Right atrium auricular region (tissue), 2 donors: ENCODE measurements at regions not wholly inside any gene's neighbourhood (a gene's known extent, or its start where the extent isn't known, plus 50 kb on each side); places are given as distances from the start of the nearest gene placed in this dataset.

Source experiments
- DNase-seq: peaks from one replicate; pipeline ENCODE4 v3.0.0-alpha.2; 2019; ENCODE audit warnings: low spot score
- H3K27ac ChIP-seq, 2 donors: fragments of 200-600 bp; sonication (generic); 1 replicate in 1 of 2; 2 replicates in 1 of 2; pipeline ENCODE4 v1.5.1; 2016 to 2019
- H3K27me3 ChIP-seq, 2 donors: fragments of 200-600 bp; sonication (generic); one replicate each; pipeline versions ENCODE4 v1.5.1 to v1.6.0; 2017 to 2019
- H3K36me3 ChIP-seq: fragments of 200-600 bp; sonication (generic); one replicate; pipeline ENCODE4 v1.5.1; 2016
- H3K4me1 ChIP-seq, 2 donors: fragments of 200-600 bp; sonication (generic); one replicate each; pipeline versions ENCODE4 v1.5.1 to v1.6.0; 2017 to 2019
- H3K4me3 ChIP-seq, 2 donors: fragments of 200-600 bp; sonication (generic); 1 replicate in 1 of 2; 2 replicates in 1 of 2; pipeline ENCODE4 v1.5.1; 2017 to 2019; ENCODE audit warnings: mild to moderate bottlenecking in 1 of 2, moderate library complexity in 1 of 2
- H3K9me3 ChIP-seq, 2 donors: fragments of 200-600 bp; sonication (generic); one replicate each; pipeline ENCODE4 v1.5.1; 2019
- CTCF ChIP-seq, 2 donors: fragments of 200-600 bp; sonication (generic); IDR thresholded peaks; one replicate each; pipeline ENCODE4 v1.5.1; 2019; ENCODE audit warnings: antibody characterized with exemption in 2 of 2

GRCh38 chr6:84539122-84539856 lies 225.1 kb downstream of the TBX18 start:
- H3K4me3 ChIP-seq = no peak overlapping the region
- no peak for TF ChIP-seq CTCF (IDR thresholded peaks at IDR 0.05)

GRCh38 chr6:84536885-84537638 lies 227.3 kb downstream of the TBX18 start:
- no peak overlapping the region for H3K4me3 ChIP-seq
- no peak for DNase-seq
- no peaks in the 10 kb centered on the region for H3K27me3 ChIP-seq
- no peak overlapping the region for H3K27ac ChIP-seq
- TF ChIP-seq CTCF (IDR thresholded peaks at IDR 0.05) = no peak
- H3K9me3 ChIP-seq = peaks cover 0 to 2% of the 10 kb centered on the region in 2 donors
- H3K4me1 ChIP-seq = no peaks in the 10 kb centered on the region
- no peaks in the 10 kb centered on the region for H3K36me3 ChIP-seq

More at GRCh38 chr6:84539122-84539856, 225.1 kb downstream of the TBX18 start:
- no peak for DNase-seq
- no peaks in the 10 kb centered on the region for H3K36me3 ChIP-seq
- H3K4me1 ChIP-seq = no peaks in the 10 kb centered on the region
- H3K9me3 ChIP-seq = no peaks in the 10 kb centered on the region
- no peaks in the 10 kb centered on the region for H3K27me3 ChIP-seq
- H3K27ac ChIP-seq = no peak overlapping the region

GRCh38 chr6:84528201-84528600 lies 236.2 kb downstream of the TBX18 start:
- no peak for TF ChIP-seq CTCF (IDR thresholded peaks at IDR 0.05)
- no peak for DNase-seq
- no peaks in the 10 kb centered on the region for H3K4me1 ChIP-seq

GRCh38 chr6:84526631-84527030 lies 237.8 kb downstream of the TBX18 start:
- Histone ChIP-seq H3K27me3 (no peaks in the 10 kb centered on the region), H3K4me3 (no peak overlapping the region), H3K36me3 (no peaks in the 10 kb centered on the region), H3K4me1 (no peaks in the 10 kb centered on the region), H3K9me3 (no peaks in the 10 kb centered on the region), H3K27ac (no peak overlapping the region)
- no peak for TF ChIP-seq CTCF (IDR thresholded peaks at IDR 0.05)
- DNase-seq = no peak

More at GRCh38 chr6:84528201-84528600, 236.2 kb downstream of the TBX18 start:
- Histone ChIP-seq H3K27me3 (no peaks in the 10 kb centered on the region), H3K36me3 (no peaks in the 10 kb centered on the region), H3K9me3 (peaks cover 0 to 5% of the 10 kb centered on the region in 2 donors), H3K4me3 (no peak overlapping the region), H3K27ac (no peak overlapping the region)

- TF ChIP-seq CTCF (IDR thresholded peaks at IDR 0.05) = no peak
- H3K9me3 ChIP-seq = no peaks in the 10 kb centered on the region
- no peaks in the 10 kb centered on the region for H3K4me1 ChIP-seq
- no peak overlapping the region for H3K4me3 ChIP-seq
- no peak overlapping the region for H3K27ac ChIP-seq
- H3K36me3 ChIP-seq = no peaks in the 10 kb centered on the region
- no peaks in the 10 kb centered on the region for H3K27me3 ChIP-seq
- DNase-seq = no peak
Measured at GRCh38 chr6:84525907-84526306, 238.5 kb downstream of the TBX18 start.
